Muscle of back (tissue), 3 donors: ENCODE measurements at regions not wholly inside any gene's neighbourhood (a gene's known extent, or its start where the extent isn't known, plus 50 kb on each side); places are given as distances from the start of the nearest gene placed in this dataset.
A peak's percentile ranks its signal among the peaks of the same experiment; 100 is the strongest.

Source experiments
- DNase-seq, 3 donors: peaks; one replicate each; pipeline versions ENCODE4 v3.0.0 to v3.0.0-alpha.2; 2013

DNA sequence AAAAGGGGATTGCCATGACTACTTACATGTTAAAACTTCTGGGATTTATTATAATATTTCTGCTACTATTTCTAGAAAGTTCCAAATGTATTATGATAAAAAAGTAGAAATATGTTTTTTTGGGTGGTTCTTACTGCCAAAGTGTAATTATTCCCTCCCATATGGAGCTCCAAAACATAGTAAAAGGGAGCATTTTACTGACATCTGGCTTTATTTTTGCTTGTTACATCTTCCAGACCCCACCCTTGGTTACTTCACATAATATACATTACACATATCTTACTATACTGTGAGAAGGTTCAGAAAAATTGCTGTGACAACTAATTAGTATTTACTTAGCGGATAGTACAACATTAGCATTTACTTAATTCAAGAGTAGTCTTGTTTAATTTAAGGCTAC is 205.1 kb upstream of the TLL1 start:
- peak in 1 of 3 donors; percentile 69 for DNase-seq

DNA sequence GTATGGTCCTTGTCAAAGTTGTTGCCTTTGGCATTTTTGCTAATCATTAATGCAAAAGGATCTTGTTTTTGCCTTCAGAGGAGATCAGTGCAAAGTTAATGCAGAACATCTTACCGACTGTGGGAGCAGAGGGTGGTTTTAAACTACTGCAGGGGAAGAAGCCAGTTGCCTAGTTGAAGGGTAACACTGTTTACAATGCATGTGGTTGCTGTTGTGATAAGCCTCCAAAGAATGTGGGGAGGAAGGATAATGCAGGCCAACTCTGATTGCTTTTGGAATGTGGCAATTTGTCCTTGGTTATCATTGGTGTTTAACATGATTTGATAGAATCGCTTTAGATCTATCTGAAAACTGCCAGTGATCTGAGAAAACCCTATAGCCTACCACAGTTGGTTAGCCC is 204.3 kb upstream of the TLL1 start:
- no peak for DNase-seq

DNA sequence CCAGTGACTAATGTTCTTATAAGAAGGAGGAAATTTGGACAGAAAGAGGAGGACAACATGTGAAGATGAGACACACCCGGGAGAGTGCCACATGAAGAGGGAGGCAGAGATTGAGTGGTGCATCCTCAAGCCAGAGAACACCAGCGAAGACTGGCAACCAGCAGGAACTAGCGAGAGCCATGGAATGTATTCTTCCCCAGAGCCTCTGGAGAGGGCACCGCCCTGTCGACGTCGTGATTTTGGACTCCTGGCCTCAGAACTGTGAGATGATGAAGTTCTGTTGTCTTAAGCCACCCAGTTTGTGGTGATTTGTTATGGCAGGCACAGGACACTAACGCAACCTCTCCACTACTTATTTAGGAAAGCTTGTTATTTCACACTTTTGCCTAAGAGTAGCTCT is 196.0 kb upstream of the TLL1 start:
- no peak for DNase-seq

DNA sequence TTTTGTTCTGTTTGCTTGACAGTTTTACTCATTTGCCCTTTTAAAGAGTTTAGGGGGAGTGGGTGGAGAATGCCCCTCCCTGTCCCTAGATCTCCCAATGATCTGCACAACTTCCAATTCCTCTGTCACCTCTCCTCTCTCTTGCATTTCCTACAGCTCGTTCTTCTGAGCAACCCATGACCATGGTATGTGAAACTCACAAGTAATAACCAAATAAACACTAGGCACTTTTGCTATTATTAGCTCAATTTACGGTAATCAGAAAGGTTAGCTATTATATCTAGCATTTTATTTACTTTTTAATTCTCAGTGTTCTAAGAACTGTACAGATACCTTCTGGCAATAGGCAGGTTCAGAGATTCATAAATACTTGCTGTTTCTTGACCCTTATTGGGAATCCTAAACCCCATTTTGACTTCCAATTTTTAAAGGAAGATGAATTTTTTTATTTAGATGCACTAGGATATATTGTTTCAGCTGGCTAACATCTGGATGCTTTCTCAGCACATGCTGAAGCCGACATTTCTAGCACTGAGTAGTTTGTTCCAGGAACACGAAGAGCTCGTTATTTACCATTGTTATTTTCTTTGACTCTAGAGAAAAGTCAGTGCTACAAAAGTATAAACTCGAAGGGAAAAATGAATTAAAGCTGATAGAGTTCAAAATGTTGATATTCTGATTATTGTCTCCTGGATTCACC is 194.7 kb upstream of the TLL1 start:
- peak; percentile 58 to 86 (median 61) for DNase-seq

- peak in 2 of 3 donors; percentile 21 to 57 for DNase-seq
Observed at GRCh38 chr4:165678936-165679325, 194.1 kb upstream of the TLL1 start.

DNA sequence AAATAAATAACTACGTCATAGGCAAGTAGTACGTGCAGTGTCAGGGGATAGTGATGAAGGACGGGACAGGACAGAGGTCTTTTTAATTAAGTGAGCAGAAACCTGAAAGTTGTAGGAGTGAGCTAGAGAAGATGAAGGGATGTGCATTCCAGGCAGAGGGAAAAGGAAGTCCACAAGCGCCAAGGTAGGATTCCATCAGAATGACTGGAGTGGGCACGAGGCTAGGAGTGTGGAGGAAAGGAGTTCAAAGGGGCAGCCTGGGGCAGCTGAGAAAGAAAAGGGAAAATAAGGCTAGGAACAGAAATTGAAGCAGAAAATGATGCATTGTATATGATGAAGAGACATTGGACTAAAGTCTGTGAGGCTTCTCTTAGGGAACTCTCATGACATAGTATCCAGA is 192.2 kb upstream of the TLL1 start:
- DNase-seq: no peak

DNA sequence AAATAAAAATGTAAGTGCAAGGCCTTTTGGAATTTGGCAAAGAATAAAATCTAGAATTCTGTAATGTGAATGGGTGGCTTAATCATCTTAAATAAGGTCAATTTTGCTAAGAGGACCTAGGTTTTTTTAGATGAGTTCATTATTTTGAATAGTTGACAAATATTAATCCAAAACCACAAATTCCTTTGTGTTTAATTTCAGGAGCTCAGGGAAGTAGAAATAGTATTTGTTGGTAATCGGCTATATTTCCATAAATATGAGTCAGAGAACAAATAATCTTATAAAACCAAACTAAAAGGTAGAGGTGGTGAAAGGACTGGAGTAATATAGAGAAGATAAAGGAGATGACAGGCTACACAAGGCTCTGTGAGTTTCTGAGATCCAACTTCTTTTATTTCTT is 190.4 kb upstream of the TLL1 start:
- DNase-seq: no peak

GRCh38 chr4:165684177-165684805 is 188.7 kb upstream of the TLL1 start:
- peak in 2 of 3 donors; percentile 38 to 58 for DNase-seq

- DNase-seq: no peak
Observed at GRCh38 chr4:165686756-165687155, 186.3 kb upstream of the TLL1 start.

- no peak for DNase-seq
Observed at GRCh38 chr4:165689159-165689558, 183.9 kb upstream of the TLL1 start.

GRCh38 chr4:165692082-165692481 is 181.0 kb upstream of the TLL1 start:
- DNase-seq: no peak

- no peak for DNase-seq
Observed at GRCh38 chr4:165698272-165698671, 174.8 kb upstream of the TLL1 start.

GRCh38 chr4:165699055-165699454 is 174.0 kb upstream of the TLL1 start:
- DNase-seq: no peak

- no peak for DNase-seq
Observed at GRCh38 chr4:165700855-165701254, 172.2 kb upstream of the TLL1 start.

- peak in 1 of 3 donors; percentile 48 for DNase-seq
Observed at GRCh38 chr4:165707128-165707527, 165.9 kb upstream of the TLL1 start.

- DNase-seq: peak in 1 of 3 donors; percentile 77
Observed at GRCh38 chr4:165709516-165709915, 163.5 kb upstream of the TLL1 start.

DNA sequence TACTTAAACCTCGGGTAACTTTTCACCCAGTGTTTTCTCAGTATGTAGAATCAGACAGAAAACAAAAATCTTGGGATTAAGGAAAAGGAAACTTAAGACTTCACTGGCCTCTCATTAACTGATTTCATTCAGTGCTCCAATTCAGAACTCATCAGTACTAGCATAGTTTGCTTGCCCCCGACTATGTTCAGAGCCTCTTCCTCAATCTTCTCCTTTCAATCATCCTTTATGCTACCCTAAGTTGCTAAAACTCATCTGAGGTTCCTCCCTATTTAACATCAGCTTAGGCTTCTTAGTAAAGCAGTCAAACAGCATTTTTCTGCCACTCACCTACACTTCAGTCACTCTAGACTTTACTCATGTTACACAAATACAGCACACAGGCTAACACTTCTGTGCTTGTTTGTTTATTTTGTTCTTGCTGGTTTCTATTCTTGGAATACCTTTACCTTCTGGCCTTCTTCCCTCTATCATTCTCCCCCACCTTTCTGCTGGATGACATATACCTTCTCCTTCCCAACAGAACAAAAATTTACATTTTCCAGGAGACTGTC is 163.0 kb upstream of the TLL1 start:
- no peak for DNase-seq

GRCh38 chr4:165711436-165711835 is 161.6 kb upstream of the TLL1 start:
- DNase-seq: no peak

- no peak for DNase-seq
Observed at GRCh38 chr4:165711912-165712311, 161.1 kb upstream of the TLL1 start.

DNA sequence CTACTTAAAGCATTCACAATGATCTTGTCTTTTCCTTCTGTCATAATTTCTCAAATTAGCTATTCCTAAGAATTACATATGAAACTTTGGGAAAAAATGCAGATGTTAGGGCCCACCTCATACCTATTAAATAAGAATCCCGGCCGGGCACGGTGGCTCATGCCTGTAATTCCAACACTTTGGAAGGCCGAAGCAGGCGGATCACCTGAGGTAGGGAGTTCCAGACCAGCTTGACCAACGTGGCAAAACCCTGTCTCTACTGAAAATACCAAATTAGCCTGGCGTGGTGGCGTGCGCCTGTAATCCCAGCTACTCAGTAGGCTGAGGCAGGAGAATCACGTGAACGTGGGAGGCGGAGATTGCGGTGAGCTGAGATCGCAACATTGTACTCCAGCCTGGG is 158.4 kb upstream of the TLL1 start:
- DNase-seq: no peak

GRCh38 chr4:165715211-165715610 is 157.8 kb upstream of the TLL1 start:
- DNase-seq: no peak

DNA sequence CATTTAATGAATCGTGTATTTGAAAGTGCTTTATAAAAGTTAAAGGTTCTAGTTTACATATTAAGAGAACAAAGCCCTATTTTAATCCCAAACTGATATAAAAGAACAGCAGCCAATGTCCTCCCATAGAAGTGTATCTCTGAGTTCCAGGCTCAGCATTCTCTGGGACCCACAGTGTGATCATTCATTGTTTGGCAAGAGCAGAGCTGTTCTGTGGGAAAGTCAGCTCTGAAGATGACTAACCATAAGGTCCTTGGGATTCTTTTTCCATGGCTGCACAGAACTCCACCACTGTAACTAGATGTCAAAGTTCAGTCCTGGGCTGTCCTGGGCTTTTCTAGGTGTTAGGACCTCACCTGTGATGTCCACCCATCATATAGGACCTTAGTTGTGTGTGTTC is 157.0 kb upstream of the TLL1 start:
- DNase-seq: peak in 1 of 3 donors; percentile 61

- peak in 1 of 3 donors; percentile 77 for DNase-seq
Observed at GRCh38 chr4:165716472-165716871, 156.6 kb upstream of the TLL1 start.

- no peak for DNase-seq
Observed at GRCh38 chr4:165718660-165719059, 154.4 kb upstream of the TLL1 start.
